HG03442 (cell line): ENCODE measurements at regions not wholly inside any gene's neighbourhood (a gene's known extent, or its start where the extent isn't known, plus 50 kb on each side); places are given as distances from the start of the nearest gene placed in this dataset.
"Not testable (repeated sequence)": the region's sequence is repeated elsewhere in the genome, so short reads cannot be mapped to it uniquely, and the experiment has no call there.

Source experiments
- ATAC-seq: cut with Tn5 transposase; IDR thresholded peaks from one replicate; pipeline ENCODE4 v1.9.1; 2021; ENCODE audit warnings: mild to moderate bottlenecking, moderate library complexity; ENCODE audit not compliant: unreplicated experiment

- no peak for ATAC-seq
Observed at GRCh38 chr2:67318993-67319481, 78.1 kb upstream of the ETAA1 start.

DNA sequence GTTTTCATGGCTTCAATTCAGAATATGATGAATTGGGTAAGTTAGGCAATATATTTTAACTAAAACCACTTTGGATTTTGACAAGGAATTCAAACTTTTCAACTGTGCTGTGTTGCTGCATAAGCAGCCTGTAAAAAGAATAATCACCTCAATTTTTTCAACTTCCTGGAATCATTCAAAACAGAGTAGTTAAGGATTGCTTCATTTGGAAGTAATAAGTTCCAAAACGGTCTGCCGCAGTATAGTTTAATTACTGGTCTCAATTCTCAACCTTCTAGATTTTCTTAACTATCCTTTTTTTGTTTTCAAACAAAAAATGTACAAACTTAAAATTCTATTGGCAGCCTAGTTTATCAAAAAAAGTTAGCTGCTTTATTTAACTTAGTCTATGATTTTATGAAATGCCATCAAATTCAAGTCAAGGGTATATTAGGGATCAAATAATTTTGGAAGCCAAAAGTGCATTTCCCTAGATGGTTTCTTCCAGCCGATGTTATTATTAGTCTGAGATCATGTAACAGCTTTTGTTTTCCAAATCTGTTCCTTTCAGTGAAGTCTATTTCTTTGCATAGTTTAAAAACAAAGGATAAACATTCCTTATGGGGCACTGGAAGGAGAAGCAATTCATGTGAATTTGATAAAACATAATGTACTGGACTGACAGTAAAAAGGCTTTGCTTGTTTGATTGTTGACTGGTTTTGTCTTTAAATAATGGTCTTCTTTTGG is 76.1 kb upstream of the ETAA1 start:
- ATAC-seq: no peak

GRCh38 chr2:67321588-67321903 is 75.6 kb upstream of the ETAA1 start:
- ATAC-seq: no peak

GRCh38 chr2:67322353-67323001 is 74.7 kb upstream of the ETAA1 start:
- no peak for ATAC-seq

- no peak for ATAC-seq
Observed at GRCh38 chr2:67323209-67323991, 73.7 kb upstream of the ETAA1 start.

GRCh38 chr2:67329513-67329912 is 67.6 kb upstream of the ETAA1 start:
- no peak for ATAC-seq

DNA sequence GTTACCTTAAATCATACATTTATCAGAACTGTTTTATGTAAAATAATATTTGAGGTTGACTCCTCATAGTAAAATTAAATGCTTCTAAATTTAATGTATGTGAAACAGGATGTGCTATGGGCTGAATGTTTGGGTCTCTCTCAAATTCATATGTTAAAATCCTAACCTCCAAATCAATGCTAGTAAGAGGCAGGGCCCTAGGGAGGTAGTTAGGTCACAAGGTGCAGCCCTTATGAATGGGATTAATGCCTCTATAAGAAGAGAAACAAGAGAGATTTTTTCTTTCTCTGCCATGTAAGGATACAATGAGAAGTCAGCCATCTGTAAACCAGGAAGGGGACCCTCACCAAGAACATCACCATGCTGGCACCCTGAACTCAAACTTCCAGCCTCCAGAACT is 67.2 kb upstream of the ETAA1 start:
- ATAC-seq: no peak

DNA sequence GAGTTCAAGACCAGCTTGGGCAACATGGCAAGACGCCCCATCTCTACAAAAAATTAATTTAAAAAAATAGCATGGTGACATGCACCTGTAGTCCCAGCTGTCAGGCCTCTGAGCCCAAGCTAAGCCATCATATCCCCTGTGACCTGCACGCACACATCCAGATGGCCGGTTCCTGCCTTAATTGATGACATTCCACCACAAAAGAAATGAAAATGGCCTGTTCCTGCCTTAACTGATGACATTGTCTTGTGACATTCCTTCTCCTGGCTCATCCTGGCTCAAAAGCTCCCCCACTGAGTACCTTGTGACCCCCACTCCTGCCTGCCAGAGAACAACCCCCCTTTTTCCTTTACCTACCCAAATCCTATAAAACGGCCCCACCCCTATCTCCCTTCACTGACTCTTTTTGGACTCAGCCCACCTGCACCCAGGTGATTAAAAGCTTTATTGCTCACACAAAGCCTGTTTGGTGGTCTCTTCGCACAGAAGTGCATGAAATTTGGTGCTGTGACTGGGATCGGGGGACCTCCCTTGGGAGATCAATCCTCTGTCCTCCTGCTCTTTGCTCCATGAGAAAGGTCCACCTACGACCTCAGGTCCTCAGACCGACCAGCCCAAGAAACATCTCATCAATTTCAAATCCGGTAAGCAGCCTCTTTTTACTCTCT is 65.6 kb upstream of the ETAA1 start:
- not testable (repeated sequence) for ATAC-seq

GRCh38 chr2:67337903-67338302 is 59.2 kb upstream of the ETAA1 start:
- no peak for ATAC-seq

DNA sequence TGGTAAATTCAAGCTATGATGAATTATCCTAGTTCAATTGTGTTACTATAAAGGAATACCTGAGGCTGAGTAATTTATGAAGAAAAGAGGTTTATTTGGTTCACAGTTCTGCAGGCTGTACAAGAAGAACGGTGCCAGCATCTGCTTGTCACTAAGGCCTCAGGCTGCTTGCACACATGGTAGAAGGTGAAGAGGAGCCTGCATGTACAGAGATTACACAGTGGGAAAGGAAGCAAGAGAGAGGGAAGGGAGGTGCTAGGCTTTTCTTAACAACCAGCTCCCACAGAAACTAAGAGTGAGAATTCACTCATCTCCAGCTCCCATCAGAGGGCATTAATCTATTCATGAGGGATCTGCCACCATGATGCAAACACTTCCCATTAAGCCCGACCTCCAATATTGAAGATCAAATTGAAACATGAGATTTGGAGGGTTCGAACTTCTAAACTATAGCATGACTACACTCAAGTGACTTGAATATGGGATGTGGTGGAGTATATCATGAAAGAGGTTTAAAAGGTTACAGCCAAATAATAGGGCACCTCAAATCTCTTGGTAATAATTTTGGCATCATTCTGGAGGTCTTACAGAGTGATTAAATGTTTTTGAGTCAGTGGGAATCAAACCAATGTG is 58.4 kb upstream of the ETAA1 start:
- no peak for ATAC-seq

DNA sequence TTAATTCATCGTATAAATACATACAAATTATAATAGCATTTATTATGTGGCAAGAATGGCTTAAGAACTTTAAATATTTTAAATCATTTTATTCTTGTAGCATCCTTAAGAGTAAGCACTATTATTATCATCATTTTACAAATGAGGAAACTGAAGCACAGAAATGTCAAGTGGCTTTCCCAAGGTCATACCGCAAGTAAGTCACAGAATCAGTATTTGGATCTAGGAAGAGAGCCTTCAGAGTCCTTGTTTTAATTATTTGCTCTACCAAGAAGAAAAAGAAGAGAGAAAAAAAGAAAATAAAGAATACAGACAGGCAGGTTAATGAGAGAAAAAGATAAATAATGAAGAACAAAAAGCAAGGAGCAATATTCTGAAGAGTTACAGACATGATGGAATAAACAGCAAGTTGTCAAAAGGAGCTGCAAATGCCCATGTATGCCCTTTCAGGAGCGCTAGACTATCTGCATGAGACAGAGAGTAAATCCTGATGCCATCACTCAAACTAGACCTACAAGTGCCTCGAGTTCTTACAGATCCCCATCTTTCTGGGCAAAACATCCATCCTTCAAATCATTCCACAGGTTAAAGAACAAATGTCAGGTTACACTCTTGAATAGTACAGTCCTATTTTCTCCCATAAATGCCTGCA is 57.8 kb upstream of the ETAA1 start:
- no peak for ATAC-seq

DNA sequence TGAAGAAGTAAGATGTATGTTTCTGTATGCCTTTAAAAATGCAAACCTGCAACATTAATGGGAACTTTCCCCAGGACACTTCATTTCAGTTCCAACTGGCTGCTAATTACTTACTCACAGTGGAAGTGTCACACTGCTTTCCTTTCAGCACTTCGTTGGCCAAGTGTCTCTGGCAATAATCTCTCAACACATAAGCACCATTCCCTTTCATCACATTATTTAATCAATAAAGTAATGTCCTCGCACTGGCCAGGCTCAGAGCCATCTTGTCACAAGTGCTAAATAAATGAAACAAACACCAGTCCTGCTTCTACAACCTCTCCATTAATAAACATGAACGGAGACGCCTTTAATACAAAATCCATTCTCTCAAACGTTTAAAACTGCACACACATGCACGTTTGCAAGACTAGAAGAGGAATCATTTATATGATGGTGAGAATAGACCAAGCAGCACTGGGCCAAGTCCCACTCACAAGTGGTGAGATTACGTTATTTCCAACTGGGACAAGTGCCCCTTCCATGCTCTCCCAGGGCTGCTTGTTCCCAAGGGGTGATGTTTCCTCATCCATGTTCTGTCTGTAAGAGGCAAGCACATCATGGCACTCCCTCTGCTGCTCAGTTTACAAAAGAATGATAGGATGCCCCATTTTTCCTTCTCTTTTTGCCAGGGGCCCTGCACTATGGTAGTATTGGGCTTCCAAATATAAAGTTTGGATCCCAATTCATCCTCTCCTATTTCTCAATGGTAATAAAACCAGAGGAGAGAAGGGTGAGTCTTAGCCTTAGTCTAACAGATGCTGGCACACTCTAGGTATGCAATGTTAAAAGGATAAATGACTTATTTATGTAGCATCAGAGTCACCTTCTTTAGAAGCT is 56.8 kb upstream of the ETAA1 start:
- ATAC-seq: no peak

DNA sequence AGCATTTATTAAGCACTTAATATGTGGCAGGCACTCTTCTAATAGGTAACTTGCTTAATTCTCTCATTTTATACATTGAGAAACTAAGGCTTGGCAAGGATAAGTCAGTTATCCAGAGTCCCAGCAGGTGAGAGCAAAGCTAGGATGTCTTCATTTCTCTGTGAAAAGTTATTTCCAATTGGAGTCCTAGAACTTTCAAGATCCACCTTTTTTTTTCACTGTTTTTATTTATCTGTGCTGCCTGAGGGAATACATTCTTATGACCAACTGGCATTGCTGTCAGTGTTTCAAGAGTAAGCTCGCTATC is 56.2 kb upstream of the ETAA1 start:
- no peak for ATAC-seq

DNA sequence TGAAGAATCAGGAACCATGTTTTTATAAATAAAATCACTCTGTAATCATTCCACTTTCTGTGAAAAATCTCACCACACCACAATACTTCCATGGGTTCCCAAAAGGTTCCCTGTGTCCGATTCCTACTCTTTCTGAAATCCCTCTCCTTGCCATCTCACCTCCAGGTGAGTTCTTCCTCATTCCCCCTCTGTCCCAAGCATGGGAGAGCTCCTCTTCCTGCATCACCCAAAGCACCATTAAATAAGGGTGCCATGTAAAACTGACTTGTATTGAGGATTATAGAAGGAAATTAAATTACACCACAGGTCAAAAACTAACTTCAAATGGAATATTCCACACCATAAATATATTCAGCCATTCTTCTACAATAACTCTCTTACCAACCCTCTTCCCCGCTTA is 55.8 kb upstream of the ETAA1 start:
- ATAC-seq: no peak

DNA sequence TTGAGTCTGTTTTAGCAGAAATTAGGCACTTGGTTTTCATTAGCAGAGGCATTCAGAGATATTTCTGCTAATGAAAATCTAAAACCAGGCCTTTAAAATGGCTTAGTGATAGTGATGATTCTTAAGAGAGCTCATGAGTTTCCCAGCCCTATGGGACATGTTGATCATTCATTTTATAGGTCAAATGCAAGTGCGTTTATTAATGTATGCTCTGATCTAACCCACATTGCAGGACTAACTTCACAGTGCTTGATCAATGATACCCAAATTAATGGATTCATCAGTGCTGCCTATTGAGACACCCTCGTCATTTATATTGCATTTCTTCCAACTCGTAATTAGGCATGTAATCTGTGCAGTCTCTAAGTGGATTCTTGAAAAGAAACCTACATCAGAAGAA is 54.7 kb upstream of the ETAA1 start:
- ATAC-seq: no peak

GRCh38 chr2:67346718-67347407 is 50.3 kb upstream of the ETAA1 start:
- no peak for ATAC-seq
